BE2C (cell line): ENCODE measurements at regions not wholly inside any gene's neighbourhood (a gene's known extent, or its start where the extent isn't known, plus 50 kb on each side); places are given as distances from the start of the nearest gene placed in this dataset.

Experiments used
- DNase-seq: peaks from one replicate; pipeline ENCODE4 v3.0.0-alpha.2; 2020
- H3K27me3 ChIP-seq: fragments of 250-450 bp; sonication (Bioruptor Pico); 2 replicates; pipeline ENCODE4 v1.5.1; 2020; ENCODE audit warnings: mild to moderate bottlenecking
- H3K36me3 ChIP-seq: fragments of 250-450 bp; sonication (Bioruptor Pico); 2 replicates; pipeline ENCODE4 v1.5.1; 2020; ENCODE audit warnings: mild to moderate bottlenecking
- H3K4me1 ChIP-seq: fragments of 250-450 bp; sonication (Bioruptor Pico); 2 replicates; pipeline ENCODE4 v1.5.1; 2020
- H3K4me3 ChIP-seq: 2 replicates; pipeline ENCODE4 v1.5.1; 2011; ENCODE audit warnings: low read depth, low read length
- H3K9me3 ChIP-seq: fragments of 250-450 bp; sonication (Bioruptor Pico); 2 replicates; pipeline ENCODE4 v1.5.1; 2020
- CTCF ChIP-seq: IDR thresholded peaks from 2 replicates; pipeline ENCODE4 v1.5.1; 2012; ENCODE audit warnings: mild to moderate bottlenecking, low read depth, low read length

- Histone ChIP-seq H3K4me1 (peaks cover 16% of the 10 kb centered on the region), H3K4me3 (no peak overlapping the region), H3K9me3 (no peaks in the 10 kb centered on the region), H3K27me3 (no peaks in the 10 kb centered on the region), H3K36me3 (no peaks in the 10 kb centered on the region)
- DNase-seq = no peak
- TF ChIP-seq CTCF = no peak
Measured at GRCh38 chr20:57878786-57879424, 169.1 kb upstream of the PMEPA1 start.

- Histone ChIP-seq H3K4me1 (peaks cover 16% of the 10 kb centered on the region), H3K9me3 (no peaks in the 10 kb centered on the region), H3K4me3 (no peak overlapping the region), H3K27me3 (no peaks in the 10 kb centered on the region), H3K36me3 (no peaks in the 10 kb centered on the region)
- no peak for TF ChIP-seq CTCF
- no peak for DNase-seq
Measured at GRCh38 chr20:57877995-57878394, 168.2 kb upstream of the PMEPA1 start.

- TF ChIP-seq CTCF = no peak
- no peak for DNase-seq
- Histone ChIP-seq H3K27me3 (no peaks in the 10 kb centered on the region), H3K4me3 (no peak overlapping the region), H3K36me3 (no peaks in the 10 kb centered on the region), H3K4me1 (peaks cover 10% of the 10 kb centered on the region), H3K9me3 (no peaks in the 10 kb centered on the region)
Measured at GRCh38 chr20:57877131-57877824, 167.5 kb upstream of the PMEPA1 start.

GRCh38 chr20:57876163-57876562 is 166.3 kb upstream of the PMEPA1 start:
- Histone ChIP-seq H3K4me1 (no peaks in the 10 kb centered on the region; the same call in 1 of the 2 replicates), H3K27me3 (no peaks in the 10 kb centered on the region), H3K4me3 (no peak overlapping the region), H3K9me3 (no peaks in the 10 kb centered on the region), H3K36me3 (no peaks in the 10 kb centered on the region)
- TF ChIP-seq CTCF = no peak
- DNase-seq = no peak

- Histone ChIP-seq H3K36me3 (no peaks in the 10 kb centered on the region), H3K9me3 (no peaks in the 10 kb centered on the region), H3K27me3 (no peaks in the 10 kb centered on the region), H3K4me1 (no peaks in the 10 kb centered on the region), H3K4me3 (no peak overlapping the region)
- no peak for TF ChIP-seq CTCF
- no peak for DNase-seq
Measured at GRCh38 chr20:57874141-57874540, 164.3 kb upstream of the PMEPA1 start.

- no peak for TF ChIP-seq CTCF
- no peaks in the 10 kb centered on the region for H3K9me3 ChIP-seq
- H3K36me3 ChIP-seq = no peaks in the 10 kb centered on the region
- H3K4me3 ChIP-seq = no peak overlapping the region
- DNase-seq = no peak
- H3K4me1 ChIP-seq = no peaks in the 10 kb centered on the region
- no peaks in the 10 kb centered on the region for H3K27me3 ChIP-seq
Measured at GRCh38 chr20:57872816-57873409, 163.1 kb upstream of the PMEPA1 start.
